HEK293 (cell line): ENCODE measurements at regions not wholly inside any gene's neighbourhood (a gene's known extent, or its start where the extent isn't known, plus 50 kb on each side); places are given as distances from the start of the nearest gene placed in this dataset.
A peak's percentile ranks its signal among the peaks of the same experiment; 100 is the strongest.

Experiments used
- CTCF ChIA-PET: fragments of 350-600 bp; formaldehyde crosslinking; extraction: SDS; loops from one replicate; lab custom pipeline; 2021; ENCODE audit warnings: antibody characterized with exemption; lab: Yijun Ruan, JAX
- POLR2A ChIA-PET: fragments of 300-600 bp; formaldehyde crosslinking; extraction: SDS; loops from one replicate; lab custom pipeline; 2020; ENCODE audit warnings: antibody characterized with exemption, inconsistent platforms; lab: Yijun Ruan, JAX
- H3K27ac ChIP-seq: fragments of 200-500 bp; sonication (Bioruptor generic); 2 replicates; pipeline ENCODE4 v1.5.1; 2014; ENCODE audit warnings: low read depth, low read length, control low read depth, inconsistent platforms; ENCODE audit errors: extremely low read depth
- H3K36me3 ChIP-seq, 2 experiments: fragments of 200-500 bp in 1 of 2; sonication (Bioruptor generic) in 1 of 2; 1 replicate in 1 of 2; 2 replicates in 1 of 2; pipeline ENCODE4 v1.5.1; 2014 to 2017; ENCODE audit warnings: inconsistent platforms in 2 of 2, low read length in 2 of 2; ENCODE audit not compliant: control insufficient read depth in 2 of 2, insufficient read depth in 1 of 2
- H3K4me1 ChIP-seq: fragments of 200-500 bp; sonication (Bioruptor generic); 2 replicates; pipeline ENCODE4 v1.5.1; 2014; ENCODE audit warnings: mild to moderate bottlenecking, low read length, inconsistent platforms; ENCODE audit not compliant: control insufficient read depth, insufficient read depth
- H3K4me3 ChIP-seq: 2 replicates; pipeline ENCODE4 v1.5.1; 2011; ENCODE audit warnings: low read depth, mild to moderate bottlenecking, control low read depth, low read length, moderate library complexity
- H3K9me3 ChIP-seq: fragments of 200-500 bp; sonication (Bioruptor generic); 2 replicates; pipeline ENCODE4 v1.5.1; 2014; ENCODE audit warnings: low read depth, low read length, inconsistent platforms; ENCODE audit not compliant: control insufficient read depth, insufficient read depth
- HOXD13 ChIP-seq: sonication (generic); formaldehyde crosslinking; IDR thresholded peaks from 2 replicates; pipeline ENCODE4 v1.8.0; 2022; ENCODE audit warnings: missing genetic modification reagents, borderline replicate concordance
- KLF1 ChIP-seq: fragments of 450-650 bp; formaldehyde crosslinking; IDR thresholded peaks from 2 replicates; pipeline ENCODE4 v1.5.1; 2016; ENCODE audit warnings: missing biosample characterization, missing genetic modification characterization
- KLF16 ChIP-seq: fragments of 450-650 bp; formaldehyde crosslinking; IDR thresholded peaks from 2 replicates; pipeline ENCODE4 v1.5.1; 2017; ENCODE audit warnings: missing biosample characterization, missing genetic modification characterization
- SETDB1 ChIP-seq: IDR thresholded peaks from one replicate; pipeline ENCODE4 v1.6.1; 2017; ENCODE audit warnings: mild to moderate bottlenecking, low read length, moderate library complexity, mixed read lengths; ENCODE audit not compliant: insufficient read length
- SP7 ChIP-seq: fragments of 450-650 bp; formaldehyde crosslinking; IDR thresholded peaks from 2 replicates; pipeline ENCODE4 v1.5.1; 2016; ENCODE audit warnings: missing biosample characterization, missing genetic modification characterization
- TCF7L2 ChIP-seq: IDR thresholded peaks from 2 replicates; pipeline ENCODE4 v1.6.1; 2011; ENCODE audit warnings: low read depth, mild to moderate bottlenecking, inconsistent platforms, low read length, moderate library complexity, borderline replicate concordance
- TRIM28 ChIP-seq: IDR thresholded peaks from 2 replicates; pipeline ENCODE4 v1.6.1; 2011; ENCODE audit warnings: low read length, control low read depth, borderline replicate concordance
- YY1 ChIP-seq: fragments of 450-650 bp; formaldehyde crosslinking; IDR thresholded peaks from 2 replicates; pipeline ENCODE4 v1.5.1; 2018; ENCODE audit warnings: missing biosample characterization, missing genetic modification characterization
- ZBTB7A ChIP-seq: fragments of 450-650 bp; formaldehyde crosslinking; IDR thresholded peaks from 2 replicates; pipeline ENCODE4 v1.5.1; 2016; ENCODE audit warnings: low read depth, missing biosample characterization, missing genetic modification characterization
- ZEB2 ChIP-seq: fragments of 450-650 bp; formaldehyde crosslinking; IDR thresholded peaks from 2 replicates; pipeline ENCODE4 v1.5.1; 2016; ENCODE audit warnings: missing biosample characterization, missing genetic modification characterization
- ZNF112 ChIP-seq: fragments of 450-650 bp; formaldehyde crosslinking; IDR thresholded peaks from 2 replicates; pipeline ENCODE4 v1.5.0; 2017; ENCODE audit warnings: missing biosample characterization, missing genetic modification characterization
- ZNF146 ChIP-seq: fragments of 450-650 bp; formaldehyde crosslinking; IDR thresholded peaks from 2 replicates; pipeline ENCODE4 v1.5.1; 2016; ENCODE audit warnings: missing biosample characterization, missing genetic modification characterization
- ZNF175 ChIP-seq: fragments of 450-650 bp; formaldehyde crosslinking; IDR thresholded peaks from 2 replicates; pipeline ENCODE4 v1.5.1; 2016; ENCODE audit warnings: missing biosample characterization, missing genetic modification characterization
- ZNF239 ChIP-seq: fragments of 450-650 bp; formaldehyde crosslinking; IDR thresholded peaks from 2 replicates; pipeline ENCODE4 v1.5.1; 2016; ENCODE audit warnings: missing biosample characterization, missing genetic modification characterization
- ZNF248 ChIP-seq: fragments of 450-650 bp; formaldehyde crosslinking; IDR thresholded peaks from 2 replicates; pipeline ENCODE4 v1.5.1; 2017; ENCODE audit warnings: missing biosample characterization, missing genetic modification characterization
- ZNF350 ChIP-seq: fragments of 450-650 bp; formaldehyde crosslinking; IDR thresholded peaks from 2 replicates; pipeline ENCODE4 v1.5.0; 2017; ENCODE audit warnings: missing biosample characterization, mild to moderate bottlenecking, missing genetic modification characterization
- ZNF354C ChIP-seq: fragments of 450-650 bp; formaldehyde crosslinking; IDR thresholded peaks from 2 replicates; pipeline ENCODE4 v1.5.1; 2016; ENCODE audit warnings: missing biosample characterization, missing genetic modification characterization, low read depth, borderline replicate concordance
- ZNF366 ChIP-seq: fragments of 450-650 bp; formaldehyde crosslinking; conservative IDR thresholded peaks from 2 replicates; pipeline ENCODE4 v1.5.1; 2016; ENCODE audit warnings: missing biosample characterization, missing genetic modification characterization
- ZNF48 ChIP-seq: fragments of 450-650 bp; formaldehyde crosslinking; IDR thresholded peaks from 2 replicates; pipeline ENCODE4 v1.5.1; 2016; ENCODE audit warnings: missing biosample characterization, missing genetic modification characterization
- ZNF510 ChIP-seq: fragments of 450-650 bp; formaldehyde crosslinking; IDR thresholded peaks from 2 replicates; pipeline ENCODE4 v1.5.1; 2018; ENCODE audit warnings: mild to moderate bottlenecking, missing genetic modification characterization, missing biosample characterization; ENCODE audit not compliant: insufficient replicate concordance
- ZNF513 ChIP-seq: fragments of 450-650 bp; IDR thresholded peaks from 2 replicates; pipeline ENCODE4 v1.5.1; 2018; ENCODE audit warnings: missing biosample characterization, missing genetic modification characterization
- ZNF544 ChIP-seq: fragments of 450-650 bp; formaldehyde crosslinking; IDR thresholded peaks from 2 replicates; pipeline ENCODE4 v1.5.0; 2017; ENCODE audit warnings: missing biosample characterization, missing genetic modification characterization
- ZNF548 ChIP-seq: fragments of 450-650 bp; formaldehyde crosslinking; IDR thresholded peaks from 2 replicates; pipeline ENCODE4 v1.5.1; 2016; ENCODE audit warnings: missing biosample characterization, missing genetic modification characterization
- ZNF561 ChIP-seq: fragments of 450-650 bp; IDR thresholded peaks from 2 replicates; pipeline ENCODE4 v1.5.1; 2018; ENCODE audit warnings: missing biosample characterization, missing genetic modification characterization, borderline replicate concordance
- ZNF654 ChIP-seq: fragments of 450-650 bp; formaldehyde crosslinking; IDR thresholded peaks from 2 replicates; pipeline ENCODE4 v1.5.1; 2016; ENCODE audit warnings: low read depth, missing biosample characterization, missing genetic modification characterization
- ZNF664 ChIP-seq: fragments of 450-650 bp; formaldehyde crosslinking; IDR thresholded peaks from 2 replicates; pipeline ENCODE4 v1.5.1; 2016; ENCODE audit warnings: missing biosample characterization, missing genetic modification characterization
- ZNF747 ChIP-seq: fragments of 450-650 bp; formaldehyde crosslinking; IDR thresholded peaks from 2 replicates; pipeline ENCODE4 v1.5.1; 2016; ENCODE audit warnings: missing biosample characterization, missing genetic modification characterization
- ZSCAN23 ChIP-seq: fragments of 450-650 bp; formaldehyde crosslinking; IDR thresholded peaks from 2 replicates; pipeline ENCODE4 v1.5.1; 2016; ENCODE audit warnings: missing biosample characterization, missing genetic modification characterization
- TF ChIP-seq, protein P1 (sequence below): fragments of 450-650 bp; formaldehyde crosslinking; IDR thresholded peaks from 2 replicates; pipeline ENCODE4 v1.5.1; 2016; ENCODE audit warnings: missing biosample characterization, missing genetic modification characterization
- TF ChIP-seq, protein P2 (sequence below): fragments of 450-650 bp; formaldehyde crosslinking; IDR thresholded peaks from 2 replicates; pipeline ENCODE4 v1.5.1; 2017; ENCODE audit warnings: missing biosample characterization, missing genetic modification characterization

DNA sequence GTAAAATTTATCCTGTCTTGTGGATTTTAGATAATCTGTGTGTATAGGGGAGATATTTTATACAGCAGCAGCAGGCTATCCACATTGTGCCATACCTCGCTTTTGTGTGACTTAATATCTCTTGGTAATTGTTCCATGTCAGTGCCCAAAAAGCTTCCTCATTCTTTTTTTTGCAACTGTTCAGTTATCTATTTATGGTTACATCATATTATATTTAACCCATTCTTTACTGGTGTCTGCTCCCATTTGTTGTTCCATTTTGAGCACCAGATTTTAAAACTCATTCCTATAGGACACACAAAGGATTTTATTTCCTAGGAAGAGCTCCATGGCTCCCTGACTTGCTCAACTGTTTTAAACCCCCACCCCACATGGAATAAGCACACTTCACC lies 86.3 kb upstream of the RASGRP1 start:
- no peaks in the 10 kb centered on the region for H3K36me3 ChIP-seq
- TF ChIP-seq SP7 (tag by site-specific recombination) (no peak), ZBTB7A (no peak), ZEB2 (tag by site-specific recombination) (no peak), ZNF544 (tag by site-specific recombination) (no peak), ZNF175 (no peak), ZNF664 (tag by site-specific recombination) (no peak), ZNF747 (no peak), ZNF561 (tag by site-specific recombination) (no peak), ZNF513 (tag by site-specific recombination) (no peak), TRIM28 (no peak), ZNF350 (tag by site-specific recombination) (no peak), ZNF112 (tag by site-specific recombination) (no peak), ZNF366 (tag by site-specific recombination) (no peak), ZNF239 (tag by site-specific recombination) (no peak)
- TF ChIP-seq, protein P1, sequence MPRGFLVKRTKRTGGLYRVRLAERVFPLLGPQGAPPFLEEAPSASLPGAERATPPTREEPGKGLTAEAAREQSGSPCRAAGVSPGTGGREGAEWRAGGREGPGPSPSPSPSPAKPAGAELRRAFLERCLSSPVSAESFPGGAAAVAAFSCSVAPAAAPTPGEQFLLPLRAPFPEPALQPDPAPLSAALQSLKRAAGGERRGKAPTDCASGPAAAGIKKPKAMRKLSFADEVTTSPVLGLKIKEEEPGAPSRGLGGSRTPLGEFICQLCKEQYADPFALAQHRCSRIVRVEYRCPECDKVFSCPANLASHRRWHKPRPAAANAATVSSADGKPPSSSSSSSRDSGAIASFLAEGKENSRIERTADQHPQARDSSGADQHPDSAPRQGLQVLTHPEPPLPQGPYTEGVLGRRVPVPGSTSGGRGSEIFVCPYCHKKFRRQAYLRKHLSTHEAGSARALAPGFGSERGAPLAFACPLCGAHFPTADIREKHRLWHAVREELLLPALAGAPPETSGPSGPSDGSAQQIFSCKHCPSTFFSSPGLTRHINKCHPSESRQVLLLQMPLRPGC: no peak
- ChIA-PET CTCF (interaction anchor here (0.6 to 0.8 kb wide), 2 partner anchors 49 to 69 kb away, joined by 3 to 4 read pairs; no protein-coding TSS in a partner anchor), POLR2A (no interaction called here)
- no peak overlapping the region for H3K27ac ChIP-seq
- no peaks in the 10 kb centered on the region for H3K9me3 ChIP-seq
- no peaks in the 10 kb centered on the region for H3K4me1 ChIP-seq
- H3K4me3 ChIP-seq: no peak overlapping the region

GRCh38 chr15:38651328-38652038 lies 86.9 kb upstream of the RASGRP1 start:
- TF ChIP-seq KLF1 (tag by site-specific recombination): peak; percentile 49
- no peak for TF ChIP-seq SETDB1
- no peaks in the 10 kb centered on the region for H3K36me3 ChIP-seq
- no peak overlapping the region for H3K27ac ChIP-seq
- H3K4me3 ChIP-seq: no peak overlapping the region
- CTCF ChIA-PET: interaction anchor here (0.8 to 1.7 kb wide), 2 partner anchors 48 to 88 kb away, joined by 4 to 8 read pairs; no protein-coding TSS in a partner anchor
- no peaks in the 10 kb centered on the region for H3K4me1 ChIP-seq
- no peaks in the 10 kb centered on the region for H3K9me3 ChIP-seq
- POLR2A ChIA-PET: no interaction called here

DNA sequence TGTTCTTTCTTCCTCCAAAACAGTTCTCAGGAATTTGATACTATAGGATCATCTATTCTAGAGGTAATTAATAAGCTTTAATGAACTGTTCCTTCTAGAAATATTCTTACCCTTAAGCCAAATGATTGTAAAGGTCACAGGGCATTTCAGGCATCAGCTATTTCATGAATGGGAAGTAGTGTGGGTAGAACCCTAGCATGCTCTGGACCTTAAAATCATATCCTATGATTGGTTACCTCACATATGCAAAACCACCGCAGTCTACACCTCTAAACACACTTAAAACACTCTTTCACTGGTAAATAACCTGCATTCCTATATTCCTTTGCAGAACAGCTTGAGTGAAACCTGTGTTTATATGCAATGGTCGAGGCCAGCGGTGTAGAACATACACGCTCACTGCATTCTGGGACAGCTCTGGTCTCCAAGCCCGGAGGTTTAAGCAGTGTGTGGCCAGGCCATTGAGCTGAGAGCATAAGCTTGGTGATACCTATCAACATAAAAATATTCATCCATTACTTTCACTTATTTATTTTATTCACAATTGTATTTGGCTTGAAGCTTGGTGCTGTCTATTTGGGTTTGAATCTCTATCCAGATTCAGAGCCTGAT lies 87.7 kb upstream of the RASGRP1 start:
- ChIA-PET CTCF (interaction anchor here (1.7 kb wide), 1 partner anchor 88 kb away, joined by 8 read pairs; no protein-coding TSS in a partner anchor), POLR2A (no interaction called here)
- H3K4me1 ChIP-seq: no peaks in the 10 kb centered on the region
- no peak overlapping the region for H3K27ac ChIP-seq
- no peaks in the 10 kb centered on the region for H3K9me3 ChIP-seq
- no peaks in the 10 kb centered on the region for H3K36me3 ChIP-seq
- no peak overlapping the region for H3K4me3 ChIP-seq
- TF ChIP-seq HOXD13 (CRISPR knock-in tag): no peak
- TF ChIP-seq KLF16 (tag by site-specific recombination): no peak
- no peak for TF ChIP-seq ZNF248 (tag by site-specific recombination)
- no peak for TF ChIP-seq ZNF510 (tag by site-specific recombination)
- TF ChIP-seq, protein P2, sequence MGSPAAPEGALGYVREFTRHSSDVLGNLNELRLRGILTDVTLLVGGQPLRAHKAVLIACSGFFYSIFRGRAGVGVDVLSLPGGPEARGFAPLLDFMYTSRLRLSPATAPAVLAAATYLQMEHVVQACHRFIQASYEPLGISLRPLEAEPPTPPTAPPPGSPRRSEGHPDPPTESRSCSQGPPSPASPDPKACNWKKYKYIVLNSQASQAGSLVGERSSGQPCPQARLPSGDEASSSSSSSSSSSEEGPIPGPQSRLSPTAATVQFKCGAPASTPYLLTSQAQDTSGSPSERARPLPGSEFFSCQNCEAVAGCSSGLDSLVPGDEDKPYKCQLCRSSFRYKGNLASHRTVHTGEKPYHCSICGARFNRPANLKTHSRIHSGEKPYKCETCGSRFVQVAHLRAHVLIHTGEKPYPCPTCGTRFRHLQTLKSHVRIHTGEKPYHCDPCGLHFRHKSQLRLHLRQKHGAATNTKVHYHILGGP (tag by site-specific recombination): no peak
- no peak for TF ChIP-seq YY1
- no peak for TF ChIP-seq TCF7L2
- TF ChIP-seq ZNF48: no peak
- no peak for TF ChIP-seq ZNF146
- no peak for TF ChIP-seq ZSCAN23
- no peak for TF ChIP-seq ZNF654 (tag by site-specific recombination)
- no peak for TF ChIP-seq ZNF548 (tag by site-specific recombination)
- TF ChIP-seq ZNF354C (tag by site-specific recombination): no peak
